ENCODE measurements at regions not wholly inside any gene's neighbourhood (a gene's known extent, or its start where the extent isn't known, plus 50 kb on each side); places are given as distances from the start of the nearest gene placed in this dataset.

- no peak for TF ChIP-seq CTCF (IDR thresholded peaks at IDR 0.05; ENCODE audit: control insufficient read depth, insufficient read depth, low read depth, low read length, missing control alignments)
- no peak for DNase-seq (ENCODE audit: low read depth)
- H3K4me3 ChIP-seq (ENCODE audit: control insufficient read depth, low read depth, low read length) = no peak overlapping the region
Observed at GRCh38 chr4:184934961-184935360, 83.3 kb upstream of the HELT start.

GRCh38 chr4:184936071-184936470 is 82.2 kb upstream of the HELT start:
- TF ChIP-seq CTCF (IDR thresholded peaks at IDR 0.05; ENCODE audit: control insufficient read depth, insufficient read depth, low read depth, low read length, missing control alignments) = no peak
- H3K4me3 ChIP-seq (ENCODE audit: control insufficient read depth, low read depth, low read length) = no peak overlapping the region
- no peak for DNase-seq (ENCODE audit: low read depth)

- no peak for DNase-seq (ENCODE audit: low read depth)
- TF ChIP-seq CTCF (IDR thresholded peaks at IDR 0.05; ENCODE audit: control insufficient read depth, insufficient read depth, low read depth, low read length, missing control alignments) = no peak
Observed at GRCh38 chr4:184937030-184937710, 81.1 kb upstream of the HELT start.

GRCh38 chr4:184937745-184938144 is 80.5 kb upstream of the HELT start:
- H3K4me3 ChIP-seq (ENCODE audit: control insufficient read depth, low read depth, low read length) = no peak overlapping the region
- no peak for DNase-seq (ENCODE audit: low read depth)
- no peak for TF ChIP-seq CTCF (IDR thresholded peaks at IDR 0.05; ENCODE audit: control insufficient read depth, insufficient read depth, low read depth, low read length, missing control alignments)

More at GRCh38 chr4:184937030-184937710, 81.1 kb upstream of the HELT start:
- H3K4me3 ChIP-seq (ENCODE audit: control insufficient read depth, low read depth, low read length) = no peak overlapping the region

GRCh38 chr4:184938871-184939270 is 79.4 kb upstream of the HELT start:
- no peak for DNase-seq (ENCODE audit: low read depth)
- TF ChIP-seq CTCF (IDR thresholded peaks at IDR 0.05; ENCODE audit: control insufficient read depth, insufficient read depth, low read depth, low read length, missing control alignments) = no peak
- no peak overlapping the region for H3K4me3 ChIP-seq (ENCODE audit: control insufficient read depth, low read depth, low read length)

GRCh38 chr4:184939978-184940377 is 78.3 kb upstream of the HELT start:
- TF ChIP-seq CTCF (IDR thresholded peaks at IDR 0.05; ENCODE audit: control insufficient read depth, insufficient read depth, low read depth, low read length, missing control alignments) = no peak
- DNase-seq (ENCODE audit: low read depth) = no peak
- H3K4me3 ChIP-seq (ENCODE audit: control insufficient read depth, low read depth, low read length) = no peak overlapping the region

Data from AG09309 (cell line).